Natural killer cell (primary cell): ENCODE measurements at regions not wholly inside any gene's neighbourhood (a gene's known extent, or its start where the extent isn't known, plus 50 kb on each side); places are given as distances from the start of the nearest gene placed in this dataset.

Experiments used
- ATAC-seq, 3 donors: fragments of 150-1000 bp in 2 of 3; fragments of 200-7000 bp in 1 of 3; cut with Tn5 transposase; 1 replicate in 1 of 3; 2 replicates in 2 of 3; pipeline ENCODE4 v1.10.0; 2021; ENCODE audit warnings: mild to moderate bottlenecking in 2 of 3, moderate library complexity in 2 of 3
- DNase-seq, 2 donors: peaks; one replicate each; pipeline versions ENCODE4 v3.0.0 to v3.0.0-alpha.2; 2013 to 2021; ENCODE audit warnings: mixed read lengths in 1 of 2
- H3K27ac ChIP-seq: one replicate; pipeline ENCODE4 v1.5.1; 2013; ENCODE audit warnings: mild to moderate bottlenecking, low read length
- H3K27me3 ChIP-seq: one replicate; pipeline ENCODE4 v1.6.1; 2013; ENCODE audit warnings: low read length; ENCODE audit not compliant: control insufficient read depth, insufficient read depth
- H3K36me3 ChIP-seq: one replicate; pipeline ENCODE4 v1.6.1; 2013; ENCODE audit warnings: low read length; ENCODE audit not compliant: control insufficient read depth, insufficient read depth
- H3K4me1 ChIP-seq: one replicate; pipeline ENCODE4 v1.6.1; 2013; ENCODE audit warnings: low read length; ENCODE audit not compliant: control insufficient read depth, insufficient read depth
- H3K4me3 ChIP-seq: one replicate; pipeline ENCODE4 v1.5.1; 2013; ENCODE audit warnings: low read length
- H3K9me3 ChIP-seq: one replicate; pipeline ENCODE4 v1.6.1; 2013; ENCODE audit warnings: low read length; ENCODE audit not compliant: control insufficient read depth, insufficient read depth
- H3K27ac Mint-ChIP-seq, 2 donors: one replicate each; pipeline ENCODE4 v1.8.0; 2022; ENCODE audit warnings: mild to moderate bottlenecking in 2 of 2, mixed read lengths in 2 of 2, moderate library complexity in 1 of 2
- H3K27me3 Mint-ChIP-seq, 2 donors: one replicate each; pipeline ENCODE4 v1.8.0; 2022; ENCODE audit warnings: low read depth in 2 of 2, mixed read lengths in 2 of 2
- H3K36me3 Mint-ChIP-seq: one replicate; pipeline ENCODE4 v1.8.0; 2022; ENCODE audit warnings: mixed read lengths
- H3K4me1 Mint-ChIP-seq, 2 donors: one replicate each; pipeline ENCODE4 v1.8.0; 2022; ENCODE audit warnings: mixed read lengths in 2 of 2
- H3K4me3 Mint-ChIP-seq: one replicate; pipeline ENCODE4 v1.8.0; 2022; ENCODE audit warnings: mild to moderate bottlenecking, moderate library complexity, mixed read lengths
- H3K9me3 Mint-ChIP-seq, 2 donors: one replicate each; pipeline ENCODE4 v1.8.0; 2022; ENCODE audit warnings: mixed read lengths in 2 of 2
- CTCF ChIP-seq: fragments of 200-600 bp; IDR thresholded peaks from one replicate; pipeline ENCODE4 v1.8.0; 2022; ENCODE audit warnings: antibody characterized with exemption
- WGBS: methylation state at CpG from one replicate; pipeline ENCODE4 v1.1.7; 2013; ENCODE audit warnings: missing lambda C conversion rate; ENCODE audit not compliant: insufficient coverage; 5-methylcytosine and 5-hydroxymethylcytosine counted together
- intact Hi-C: fragments of 100-400 bp; cut with micrococcal nuclease; formaldehyde crosslinking; loops from one replicate; pipeline ENCODE4 v1.14.2; 2022

GRCh38 chr4:138758196-138758595 is 257.4 kb upstream of the NOCT start:
- no peaks in the 10 kb centered on the region for H3K27me3 ChIP-seq
- no peak for DNase-seq
- no peak overlapping the region for H3K4me3 ChIP-seq
- 74% methylated on average over 3 of the region's 5 CpGs for WGBS
- peaks cover 7% of the 10 kb centered on the region for H3K36me3 Mint-ChIP-seq
- peaks cover 2 to 3% of the 10 kb centered on the region in 2 donors for H3K9me3 Mint-ChIP-seq
- H3K27ac ChIP-seq = no peak overlapping the region
- H3K9me3 ChIP-seq = no peaks in the 10 kb centered on the region
- intact Hi-C loops = no loop called here
- ATAC-seq = no peak
- no peak overlapping the region for H3K4me3 Mint-ChIP-seq
- H3K36me3 ChIP-seq = no peaks in the 10 kb centered on the region
- H3K27ac Mint-ChIP-seq = no peak overlapping the region
- TF ChIP-seq CTCF = no peak
- H3K4me1 ChIP-seq = no peaks in the 10 kb centered on the region
- H3K27me3 Mint-ChIP-seq = no peaks in the 10 kb centered on the region
- H3K4me1 Mint-ChIP-seq = no peaks in the 10 kb centered on the region

- H3K4me3 ChIP-seq = no peak overlapping the region
- no peaks in the 10 kb centered on the region for H3K4me1 ChIP-seq
- Mint-ChIP-seq H3K9me3 (peaks cover 3 to 4% of the 10 kb centered on the region in 2 donors), H3K4me1 (no peaks in the 10 kb centered on the region), H3K36me3 (peaks cover 11% of the 10 kb centered on the region), H3K27me3 (no peaks in the 10 kb centered on the region), H3K4me3 (no peak overlapping the region), H3K27ac (no peak overlapping the region)
- intact Hi-C loops = no loop called here
- H3K27me3 ChIP-seq = no peaks in the 10 kb centered on the region
- no peaks in the 10 kb centered on the region for H3K36me3 ChIP-seq
- no peak for ATAC-seq
- no peak for DNase-seq
- no peak overlapping the region for H3K27ac ChIP-seq
- no peak for TF ChIP-seq CTCF
- no peaks in the 10 kb centered on the region for H3K9me3 ChIP-seq
- WGBS = 100% methylated on average over 2 of the region's 4 CpGs
Measured at GRCh38 chr4:138757432-138757831, 258.1 kb upstream of the NOCT start.

GRCh38 chr4:138756519-138756918 is 259.1 kb upstream of the NOCT start:
- no peak overlapping the region for H3K27ac ChIP-seq
- intact Hi-C loops = no loop called here
- H3K27me3 ChIP-seq = no peaks in the 10 kb centered on the region
- DNase-seq = no peak
- H3K4me1 ChIP-seq = no peaks in the 10 kb centered on the region
- no peak overlapping the region for H3K4me3 Mint-ChIP-seq
- H3K4me1 Mint-ChIP-seq = no peaks in the 10 kb centered on the region
- H3K9me3 Mint-ChIP-seq = peaks cover 6% of the 10 kb centered on the region in 2 donors
- H3K4me3 ChIP-seq = no peak overlapping the region
- no peak overlapping the region for H3K27ac Mint-ChIP-seq
- H3K36me3 ChIP-seq = no peaks in the 10 kb centered on the region
- peaks cover 11% of the 10 kb centered on the region for H3K36me3 Mint-ChIP-seq
- H3K9me3 ChIP-seq = no peaks in the 10 kb centered on the region
- no peak for ATAC-seq
- H3K27me3 Mint-ChIP-seq = no peaks in the 10 kb centered on the region
- TF ChIP-seq CTCF = no peak

- Histone ChIP-seq H3K9me3 (no peaks in the 10 kb centered on the region), H3K36me3 (no peaks in the 10 kb centered on the region), H3K27ac (no peak overlapping the region), H3K4me3 (no peak overlapping the region), H3K4me1 (no peaks in the 10 kb centered on the region), H3K27me3 (no peaks in the 10 kb centered on the region)
- ATAC-seq = no peak
- Mint-ChIP-seq H3K36me3 (peaks cover 11% of the 10 kb centered on the region), H3K27me3 (no peaks in the 10 kb centered on the region), H3K4me3 (no peak overlapping the region), H3K27ac (no peak overlapping the region), H3K9me3 (peaks cover 6 to 7% of the 10 kb centered on the region in 2 donors), H3K4me1 (no peaks in the 10 kb centered on the region)
- no peak for TF ChIP-seq CTCF
- intact Hi-C loops = no loop called here
- 57% methylated on average over 1 of the region's 3 CpGs for WGBS
- DNase-seq = no peak
Measured at GRCh38 chr4:138751309-138751708, 264.3 kb upstream of the NOCT start.
